Right renal cortex interstitium (tissue), 3 donors: ENCODE measurements at regions not wholly inside any gene's neighbourhood (a gene's known extent, or its start where the extent isn't known, plus 50 kb on each side); places are given as distances from the start of the nearest gene placed in this dataset.

Source experiments
- DNase-seq, 3 donors: peaks; one replicate each; pipeline ENCODE4 v3.0.0-alpha.2; 2013; ENCODE audit warnings: low read depth in 3 of 3, low spot score in 2 of 3

DNA sequence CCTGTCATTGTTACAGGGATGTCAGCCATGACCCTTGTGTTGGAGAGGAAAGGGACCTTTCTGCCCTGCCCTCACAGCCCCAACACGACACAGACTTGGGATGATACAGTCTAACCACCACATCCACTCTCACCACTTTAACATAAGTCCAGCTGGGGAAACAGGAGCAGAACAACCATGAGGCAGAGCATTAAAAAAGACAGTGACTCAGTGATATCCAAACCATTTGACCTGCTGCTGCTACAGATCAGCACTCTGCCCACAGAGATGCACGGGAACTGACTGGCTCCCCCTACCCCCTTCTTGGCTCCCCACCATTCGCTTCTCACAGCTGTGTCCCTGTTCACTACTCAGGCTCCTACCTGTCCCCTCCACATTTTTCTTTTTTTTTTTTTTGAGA is 458.6 kb downstream of the ZNF608 start:
- DNase-seq = no peak

DNA sequence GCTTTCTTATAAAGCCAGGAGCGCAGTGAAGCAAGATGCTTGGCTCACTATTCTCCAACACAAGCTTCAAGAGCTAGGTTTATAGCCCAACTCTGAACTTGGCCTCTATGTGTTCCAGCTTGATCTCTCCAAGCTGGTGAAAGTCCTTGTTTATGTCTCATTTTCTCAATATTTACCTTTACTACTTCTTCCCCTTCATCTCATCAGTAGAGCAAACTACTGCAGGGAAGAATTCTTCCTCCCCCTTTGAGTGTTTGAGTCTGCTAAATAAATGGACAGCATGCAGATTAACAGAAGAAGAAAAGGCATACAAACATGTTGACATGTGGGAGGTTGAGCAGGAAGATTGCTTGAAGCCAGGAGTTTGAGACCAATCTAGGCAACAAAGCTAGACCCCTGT is 460.7 kb downstream of the ZNF608 start:
- DNase-seq = no peak

DNA sequence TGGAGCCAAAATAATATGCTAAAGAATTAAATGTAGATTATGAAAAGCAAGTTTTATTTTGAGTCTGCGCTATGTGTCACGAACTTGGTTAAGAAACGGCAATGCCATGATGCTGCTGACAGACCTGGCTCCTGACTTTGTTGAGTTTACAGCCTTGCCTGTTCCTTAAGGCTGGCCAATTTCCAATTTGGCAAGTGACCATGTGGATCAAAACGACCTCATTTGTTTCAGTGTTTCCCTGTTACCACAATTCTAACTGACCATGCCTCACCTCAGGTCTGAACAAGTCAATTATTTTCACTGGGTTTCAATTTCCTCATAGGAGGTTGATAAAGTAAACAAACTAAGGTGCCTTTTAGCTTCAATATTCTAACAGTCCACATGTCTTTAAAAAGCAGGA is 461.4 kb downstream of the ZNF608 start:
- DNase-seq = no peak

DNA sequence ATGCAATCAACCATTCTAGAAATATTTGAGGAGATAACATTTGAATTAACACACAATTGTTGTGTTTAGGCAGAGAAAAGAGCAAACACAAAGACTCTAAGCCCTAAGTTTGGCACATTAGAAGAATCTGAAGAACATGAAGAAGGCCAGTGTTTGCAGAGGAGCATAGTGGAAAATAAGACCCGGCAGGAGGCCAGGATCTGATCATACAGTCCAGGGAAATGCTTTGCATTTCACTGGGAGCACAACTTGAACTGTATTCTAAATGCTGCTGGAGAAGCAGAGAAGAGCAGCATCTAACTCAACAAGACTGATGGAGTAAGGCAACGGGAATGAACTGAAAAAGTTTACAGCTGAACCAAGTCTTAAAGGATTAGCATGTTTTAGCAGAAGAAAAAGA is 463.4 kb downstream of the ZNF608 start:
- DNase-seq = no peak

DNA sequence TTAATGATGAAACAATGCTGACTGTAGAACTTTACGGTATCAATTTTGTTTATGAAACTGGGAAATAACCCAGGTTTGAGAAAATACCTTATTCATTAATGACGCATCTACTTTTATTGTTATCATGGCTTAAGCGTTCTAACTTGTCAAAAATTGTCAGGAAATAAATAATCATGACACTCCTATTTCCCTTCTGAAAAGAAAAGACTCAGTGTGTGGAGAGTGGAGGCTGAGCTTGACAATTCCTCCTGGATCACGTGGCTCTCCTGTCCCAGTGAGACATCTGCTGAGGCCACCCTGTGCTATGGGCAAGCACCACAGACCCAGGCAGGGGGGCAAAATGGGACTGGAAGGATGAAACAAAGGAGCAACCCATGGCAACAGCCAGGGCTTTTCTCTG is 466.4 kb downstream of the ZNF608 start:
- no peak for DNase-seq

DNA sequence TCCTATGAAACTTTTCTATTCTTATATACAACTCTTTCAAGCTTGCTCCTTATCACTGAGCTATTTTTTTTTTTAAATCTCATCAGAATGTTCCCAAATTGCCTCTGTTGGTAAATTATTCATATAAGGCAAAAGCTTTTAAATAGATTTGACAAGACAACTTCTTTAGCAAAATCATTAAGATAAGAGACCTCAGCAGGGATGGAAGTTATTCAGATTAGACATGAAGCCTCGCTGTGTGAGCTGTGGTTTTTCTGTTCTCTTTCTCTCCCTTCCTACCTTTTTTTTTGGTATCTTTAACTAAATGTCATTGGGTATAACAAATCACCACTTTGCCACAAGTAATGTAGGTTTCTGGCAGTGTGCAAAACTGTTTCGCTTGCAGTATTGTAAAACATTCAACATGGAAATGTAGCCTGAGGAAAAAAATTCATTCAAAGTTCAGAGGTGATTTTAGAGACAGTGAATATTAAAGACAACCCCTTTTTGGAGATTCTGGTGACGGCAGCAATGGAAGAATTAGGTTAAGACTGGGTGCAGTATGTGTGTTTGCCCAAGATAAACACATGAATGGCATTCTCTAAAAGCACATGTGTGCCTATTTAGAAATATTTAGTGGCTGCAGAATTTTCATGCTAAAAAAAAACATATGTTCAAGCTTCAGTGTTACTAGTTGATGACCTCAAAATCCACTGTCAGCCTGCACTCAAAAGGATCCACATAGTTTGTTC is 467.1 kb downstream of the ZNF608 start:
- no peak for DNase-seq

DNA sequence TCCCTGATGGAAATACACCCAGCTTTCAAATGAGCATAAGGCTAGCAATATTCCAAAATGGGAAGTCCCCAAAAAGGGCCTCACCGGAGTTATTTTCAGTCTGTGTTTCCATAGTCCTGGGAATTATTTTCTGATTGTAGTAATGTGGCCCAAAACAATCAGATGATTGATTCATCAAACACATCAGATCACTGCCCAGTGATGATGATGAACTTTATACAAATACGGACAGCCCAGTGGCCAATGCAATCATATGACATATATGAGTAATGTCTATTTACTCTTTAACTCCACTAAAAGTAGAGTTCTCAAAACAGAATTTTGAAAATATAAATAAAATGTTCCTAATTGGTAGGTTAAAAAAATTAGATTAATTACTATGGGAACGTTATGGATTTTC is 467.8 kb downstream of the ZNF608 start:
- no peak for DNase-seq

DNA sequence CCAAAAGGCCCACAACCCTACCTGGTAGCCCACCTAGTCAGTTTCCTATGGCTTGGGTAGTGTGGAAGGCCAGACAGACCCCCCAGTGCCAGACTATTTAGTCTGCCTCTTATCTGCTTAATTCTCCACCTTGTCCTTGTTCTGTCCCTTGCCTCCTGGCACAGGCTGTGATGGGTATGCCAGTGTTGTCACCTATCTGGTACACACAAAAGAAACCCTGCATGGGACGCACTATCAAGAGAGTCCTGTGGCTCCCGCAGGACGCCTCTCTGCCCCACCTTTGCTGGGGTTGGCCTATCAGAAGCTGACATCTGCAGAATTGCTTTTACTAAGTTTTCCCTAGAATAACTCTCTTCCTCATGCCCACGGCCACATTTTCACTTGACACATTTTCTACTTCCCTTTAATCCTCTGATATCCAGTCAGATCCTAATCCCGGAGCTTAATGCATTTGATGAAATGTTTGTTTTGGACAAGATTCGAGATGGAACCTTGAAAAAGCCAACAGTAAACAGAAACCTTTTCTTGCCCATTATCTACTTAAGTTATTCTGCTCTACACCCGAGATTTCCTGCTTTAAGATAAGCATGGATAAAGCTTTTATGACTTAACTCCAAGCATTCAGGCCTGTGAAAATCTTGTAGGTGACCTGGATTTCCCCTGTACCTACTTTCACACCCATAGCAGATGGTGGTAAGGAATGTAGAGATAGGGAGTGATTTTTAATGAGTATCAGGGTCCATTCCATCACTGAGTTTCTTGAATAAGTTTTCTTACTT is 468.5 kb downstream of the ZNF608 start:
- no peak for DNase-seq

DNA sequence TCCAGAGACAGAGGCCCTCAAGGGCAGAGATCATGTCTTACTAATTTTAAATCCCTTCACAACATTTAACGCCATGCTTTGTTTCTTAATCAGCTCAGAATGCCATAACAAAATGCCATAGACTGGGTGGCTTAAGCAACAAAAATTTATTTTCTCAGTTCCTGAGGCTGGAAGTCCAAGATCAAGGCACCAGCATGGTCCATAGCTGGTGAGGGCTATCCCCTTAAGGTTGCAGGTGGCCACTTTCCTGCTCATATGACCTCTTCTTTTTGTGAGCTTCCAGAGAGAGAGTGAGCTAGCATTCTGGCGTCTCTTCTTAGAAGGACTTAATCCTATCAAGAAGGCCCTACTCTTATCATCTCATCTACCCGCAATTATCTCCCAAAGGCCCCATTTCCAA is 470.3 kb downstream of the ZNF608 start:
- no peak for DNase-seq

DNA sequence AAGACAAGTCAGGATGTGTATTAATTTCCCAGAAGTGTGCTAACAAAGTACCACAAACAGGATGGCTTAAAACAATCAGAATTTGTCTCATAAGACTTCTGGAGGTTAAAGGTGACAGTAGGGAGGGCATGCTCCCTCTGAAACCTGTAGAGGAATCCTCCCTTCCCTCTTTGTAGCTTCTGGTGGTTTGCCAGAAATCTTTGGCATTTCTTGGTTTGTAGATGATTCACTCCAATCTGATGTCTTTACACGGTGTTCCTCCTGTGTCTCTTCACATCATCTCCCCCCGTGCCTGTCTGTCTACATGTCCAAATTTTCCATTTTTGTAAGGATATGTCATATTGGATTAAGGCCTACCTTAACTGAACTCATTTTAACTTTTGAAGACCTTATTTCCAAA is 471.5 kb downstream of the ZNF608 start:
- no peak for DNase-seq

DNA sequence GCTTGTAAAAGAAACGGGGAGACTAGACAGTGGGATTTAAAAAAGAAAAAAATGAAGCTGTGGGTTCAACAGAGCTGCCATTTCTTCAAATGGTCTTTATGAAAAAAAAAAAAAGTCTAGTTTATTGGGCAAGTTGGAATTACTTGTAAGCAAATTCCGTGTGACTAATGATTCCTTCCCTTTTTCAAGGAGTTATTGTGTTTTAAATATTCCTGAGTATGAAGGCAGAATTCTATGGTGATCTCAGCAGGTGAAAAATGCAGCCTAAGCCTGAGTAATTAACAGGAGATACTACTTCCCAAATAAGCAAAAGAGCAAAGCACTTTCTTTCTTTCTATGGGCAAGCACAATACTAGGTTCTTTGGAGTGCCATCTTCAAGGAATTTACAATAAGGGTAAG is 481.9 kb downstream of the ZNF608 start:
- DNase-seq = no peak

DNA sequence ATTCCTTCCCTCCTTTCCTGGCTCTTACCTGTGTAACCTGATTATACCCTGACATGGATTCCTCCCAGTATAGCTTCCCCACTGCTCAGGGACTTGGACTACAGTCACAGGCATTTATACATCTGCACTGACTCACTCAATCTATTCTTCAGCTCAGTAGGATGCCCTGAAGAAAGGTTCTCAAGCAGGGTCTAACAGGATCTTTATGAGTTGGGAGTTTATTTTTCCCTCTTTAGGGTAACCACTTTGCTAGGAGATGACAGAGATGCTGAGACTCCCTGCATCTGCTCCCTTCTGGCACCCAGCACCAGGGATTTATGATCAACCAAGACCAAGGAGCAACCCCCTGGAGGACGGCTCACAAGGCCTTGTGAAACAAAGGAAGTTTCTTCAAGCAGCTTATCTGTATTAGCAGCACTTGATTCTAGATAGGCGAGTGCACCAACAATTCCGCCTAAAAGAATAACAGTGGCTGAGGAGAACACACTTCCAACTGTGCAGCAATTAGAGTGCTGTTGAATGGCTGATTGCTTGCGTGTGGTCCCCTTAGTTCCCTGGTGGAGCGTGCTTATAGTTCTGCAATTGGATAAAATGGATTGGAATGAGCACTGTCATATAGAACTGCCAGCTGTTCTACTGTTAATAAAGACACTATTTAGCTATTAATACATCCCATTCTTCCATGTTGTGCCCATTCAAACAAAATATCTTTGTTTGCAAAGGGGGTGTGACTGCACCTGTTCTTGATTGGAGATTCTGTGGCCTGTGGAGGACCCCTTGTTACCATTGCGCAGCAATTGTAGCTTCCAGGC is 482.6 kb downstream of the ZNF608 start:
- DNase-seq = no peak

DNA sequence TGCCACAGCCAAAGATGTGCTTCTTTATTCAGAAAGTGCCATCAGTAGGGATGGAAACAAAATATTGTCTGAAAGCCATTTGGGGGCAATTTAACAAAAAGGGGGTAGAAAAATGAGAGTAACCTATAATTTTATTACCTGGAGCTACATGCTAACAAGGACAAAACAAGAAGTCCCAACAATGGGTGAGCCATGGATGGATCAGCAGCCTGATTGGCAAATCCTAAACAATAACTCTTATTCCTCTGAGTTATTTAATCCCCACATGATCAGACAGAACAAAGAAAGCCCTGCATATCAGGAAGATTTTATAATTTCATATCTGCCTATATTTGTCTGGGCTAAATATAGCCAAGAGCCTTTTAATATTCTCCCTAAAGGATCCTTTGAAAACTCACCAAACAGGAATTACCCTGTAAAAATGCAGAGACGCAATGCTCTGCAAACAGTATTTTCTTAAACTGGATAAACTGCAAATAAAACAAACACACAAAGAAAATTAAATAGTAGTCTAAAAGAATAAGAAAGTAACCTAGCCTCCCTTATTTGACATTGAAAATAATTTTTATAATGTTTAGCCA is 483.4 kb downstream of the ZNF608 start:
- DNase-seq = no peak

DNA sequence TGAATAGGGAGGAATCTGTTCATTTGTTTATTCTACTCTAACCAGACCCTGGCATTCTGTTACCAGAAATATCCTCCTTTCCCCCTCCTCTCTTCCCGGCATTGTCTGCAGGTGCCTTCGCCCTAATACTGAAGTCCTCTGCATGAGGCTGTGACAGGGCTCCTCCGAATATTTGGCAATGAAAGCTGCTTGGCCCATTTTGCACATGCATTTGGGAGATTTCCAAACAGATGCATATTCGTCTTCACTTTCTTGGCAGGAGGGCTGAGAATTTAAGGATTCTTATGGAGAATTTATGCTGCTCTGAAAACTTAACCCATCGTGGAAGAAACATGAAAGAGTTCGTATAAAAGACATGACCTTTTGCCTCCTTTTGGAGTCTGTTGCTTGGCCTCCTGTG is 484.0 kb downstream of the ZNF608 start:
- DNase-seq = no peak

DNA sequence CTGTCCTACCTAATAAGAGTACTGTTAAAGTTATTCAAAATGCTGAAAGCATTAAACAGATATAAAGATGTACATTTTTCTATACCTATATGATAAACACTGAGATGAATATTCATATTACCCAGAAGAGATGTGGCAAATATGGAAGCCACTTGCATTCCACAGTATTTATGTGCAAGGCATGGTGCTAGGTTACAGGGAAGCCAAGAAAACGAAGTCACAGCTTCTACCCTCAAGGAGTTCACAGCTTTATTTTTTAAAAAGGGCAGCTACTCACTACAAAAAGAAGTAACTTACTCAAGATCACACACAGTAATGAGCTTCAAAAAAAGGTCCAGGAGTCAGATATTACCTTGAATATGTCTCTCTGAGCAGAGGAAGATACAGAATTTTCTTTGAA is 484.6 kb downstream of the ZNF608 start:
- DNase-seq = no peak

DNA sequence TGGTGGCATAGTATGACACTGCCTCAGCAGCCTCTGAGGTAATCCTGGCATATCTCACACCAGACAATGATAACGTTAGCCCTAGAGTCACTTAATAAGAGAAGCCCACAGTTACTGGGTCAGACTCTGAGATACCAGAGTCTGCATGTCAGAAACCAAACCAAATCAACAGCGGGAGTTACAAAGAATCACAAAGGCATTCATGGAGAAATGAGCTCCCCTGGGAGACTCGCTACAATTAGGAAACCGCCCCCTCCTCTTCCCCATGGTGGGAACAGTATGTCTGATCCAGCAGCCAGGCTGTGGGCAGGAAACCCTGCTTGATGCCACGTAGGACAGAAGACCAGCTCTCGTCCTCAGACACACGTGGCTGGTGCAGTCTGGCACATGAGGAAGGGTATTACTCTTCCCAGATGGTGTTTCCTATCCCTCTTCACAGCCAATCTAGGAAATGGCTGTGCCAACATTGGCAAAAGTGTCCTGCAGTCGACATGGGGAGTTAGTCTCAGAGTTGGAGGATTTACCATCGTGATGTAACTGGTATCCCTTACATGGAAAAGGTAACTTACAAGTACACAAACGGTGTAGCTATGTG is 485.4 kb downstream of the ZNF608 start:
- no peak for DNase-seq

DNA sequence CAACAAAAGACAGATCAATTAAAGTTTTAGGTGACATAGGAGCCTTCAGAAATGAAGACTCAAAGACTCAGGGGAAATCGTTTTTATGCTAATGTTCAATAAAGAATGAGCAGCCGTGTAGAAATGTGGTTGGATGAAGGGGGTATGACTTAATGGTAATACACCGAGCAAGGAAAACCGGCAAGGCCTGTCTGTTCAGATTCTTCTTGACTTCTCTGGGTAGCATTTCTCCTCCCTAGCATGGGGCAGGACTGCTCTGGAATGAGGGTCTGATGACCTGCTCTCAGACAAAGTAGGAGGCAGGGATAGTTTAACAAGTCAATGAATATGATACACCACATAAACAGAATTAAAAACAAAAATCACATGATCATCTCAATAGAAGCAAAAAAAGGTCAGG is 487.4 kb downstream of the ZNF608 start:
- DNase-seq = no peak

DNA sequence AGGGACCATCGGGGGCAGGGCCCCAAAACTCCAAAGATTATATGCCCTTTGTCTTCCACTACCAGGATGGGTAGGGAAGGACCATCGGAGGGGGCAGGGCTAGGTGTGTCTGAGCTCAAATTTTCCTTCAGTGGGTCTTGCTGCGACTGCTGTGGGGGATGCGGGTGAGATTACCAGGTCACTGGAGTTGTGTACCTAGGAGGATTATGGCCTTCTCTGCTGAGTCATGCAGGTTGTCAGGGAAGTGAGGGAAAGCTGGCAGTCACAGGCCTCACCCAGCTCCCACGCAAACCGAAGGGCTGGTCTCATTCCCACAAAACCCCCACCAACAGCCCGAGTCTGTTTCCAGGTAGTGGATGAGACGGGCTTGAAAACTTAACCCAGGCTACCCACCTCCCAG is 489.4 kb downstream of the ZNF608 start:
- no peak for DNase-seq

DNA sequence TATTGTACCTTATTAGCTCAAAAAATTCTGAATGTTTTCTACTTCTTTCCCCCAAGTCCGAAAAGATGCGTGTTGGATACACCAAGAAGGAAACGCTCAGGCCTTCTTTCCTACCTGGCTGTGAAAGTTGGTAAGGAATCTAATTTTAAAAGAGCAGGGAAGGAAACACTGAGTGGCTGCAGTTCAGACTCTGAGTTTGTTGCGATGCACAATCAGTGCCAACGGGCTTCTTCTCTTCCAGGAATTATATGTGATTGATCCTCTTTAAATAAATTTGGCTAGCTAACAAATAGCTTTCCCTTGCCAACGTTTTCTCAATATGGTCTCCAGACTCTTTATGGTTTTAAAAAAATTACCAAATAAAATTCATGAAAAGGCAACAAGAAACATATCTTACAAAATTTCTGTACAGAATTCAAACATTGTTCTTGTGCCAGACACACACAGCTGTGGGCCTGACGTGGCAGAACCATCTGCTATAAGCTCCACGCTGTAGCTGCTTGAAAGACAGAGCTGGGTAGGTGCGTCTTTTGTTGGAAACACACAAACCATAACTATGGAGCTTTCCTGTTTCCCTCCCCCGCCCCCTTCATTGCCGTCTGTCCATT is 493.1 kb downstream of the ZNF608 start:
- no peak for DNase-seq

DNA sequence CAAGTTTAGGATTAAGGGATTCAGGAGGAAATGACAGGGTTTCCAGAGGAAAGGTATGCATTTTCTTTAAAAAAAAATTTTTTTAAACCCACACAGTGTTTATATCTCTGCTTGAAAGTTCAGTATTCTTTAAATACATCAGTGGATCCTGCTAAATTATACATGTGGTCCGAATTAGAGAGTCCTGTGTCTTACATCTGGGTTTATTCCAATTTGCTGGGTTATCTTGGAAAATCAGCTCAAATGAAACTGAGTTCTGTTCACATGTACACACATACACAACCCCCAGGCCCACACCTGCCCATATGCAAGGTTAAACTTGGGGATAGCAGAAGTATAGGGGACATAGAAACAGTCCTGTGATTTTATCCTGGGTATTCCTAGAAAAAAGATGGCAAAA is 493.7 kb downstream of the ZNF608 start:
- DNase-seq = no peak
